Mammary epithelial cell (primary cell): ENCODE measurements at regions not wholly inside any gene's neighbourhood (a gene's known extent, or its start where the extent isn't known, plus 50 kb on each side); places are given as distances from the start of the nearest gene placed in this dataset.

Source experiments
- EZH2 ChIP-seq: IDR thresholded peaks from 2 replicates; pipeline ENCODE4 v1.6.1; 2012; ENCODE audit warnings: low read length, inconsistent platforms, borderline replicate concordance
- TF ChIP-seq, protein P1 (sequence below), 2 donors: IDR thresholded peaks in 1 of 2; conservative IDR thresholded peaks in 1 of 2; 2 replicates each; pipeline ENCODE4 v1.5.1; 2011 to 2012; ENCODE audit warnings: inconsistent platforms in 2 of 2, low read length in 2 of 2, mild to moderate bottlenecking in 2 of 2, control low read depth in 1 of 2, low read depth in 1 of 2; ENCODE audit not compliant: insufficient read depth in 1 of 2; ENCODE audit errors: extremely low read depth in 1 of 2

DNA sequence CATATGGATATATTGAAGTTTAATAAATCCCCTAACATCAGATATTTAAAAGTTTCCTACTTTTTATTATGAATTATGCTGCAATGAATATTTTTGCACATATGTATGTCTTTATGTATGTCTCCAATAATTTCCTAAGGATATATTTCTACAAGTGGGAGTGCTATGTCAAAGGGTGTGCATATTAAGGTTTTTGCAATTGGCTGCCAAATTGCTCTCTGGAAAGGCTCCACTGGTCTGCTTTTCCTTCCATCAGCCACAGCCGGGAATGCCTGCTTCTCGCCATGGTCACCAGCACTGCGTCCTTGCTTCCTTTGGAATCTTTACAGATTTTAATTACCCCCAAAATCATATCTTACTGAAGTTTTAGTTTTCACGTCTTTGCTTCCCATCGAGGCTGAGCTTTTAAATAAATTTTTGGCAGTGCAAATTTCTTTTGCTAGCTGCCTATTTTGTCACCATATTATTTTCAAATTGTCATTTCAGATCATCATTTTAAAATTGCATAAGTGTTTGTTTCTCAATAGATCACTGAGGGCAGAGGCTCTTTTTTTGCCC lies 221.7 kb downstream of the SNX19 start:
- TF ChIP-seq EZH2, result no peak
- TF ChIP-seq, protein P1, sequence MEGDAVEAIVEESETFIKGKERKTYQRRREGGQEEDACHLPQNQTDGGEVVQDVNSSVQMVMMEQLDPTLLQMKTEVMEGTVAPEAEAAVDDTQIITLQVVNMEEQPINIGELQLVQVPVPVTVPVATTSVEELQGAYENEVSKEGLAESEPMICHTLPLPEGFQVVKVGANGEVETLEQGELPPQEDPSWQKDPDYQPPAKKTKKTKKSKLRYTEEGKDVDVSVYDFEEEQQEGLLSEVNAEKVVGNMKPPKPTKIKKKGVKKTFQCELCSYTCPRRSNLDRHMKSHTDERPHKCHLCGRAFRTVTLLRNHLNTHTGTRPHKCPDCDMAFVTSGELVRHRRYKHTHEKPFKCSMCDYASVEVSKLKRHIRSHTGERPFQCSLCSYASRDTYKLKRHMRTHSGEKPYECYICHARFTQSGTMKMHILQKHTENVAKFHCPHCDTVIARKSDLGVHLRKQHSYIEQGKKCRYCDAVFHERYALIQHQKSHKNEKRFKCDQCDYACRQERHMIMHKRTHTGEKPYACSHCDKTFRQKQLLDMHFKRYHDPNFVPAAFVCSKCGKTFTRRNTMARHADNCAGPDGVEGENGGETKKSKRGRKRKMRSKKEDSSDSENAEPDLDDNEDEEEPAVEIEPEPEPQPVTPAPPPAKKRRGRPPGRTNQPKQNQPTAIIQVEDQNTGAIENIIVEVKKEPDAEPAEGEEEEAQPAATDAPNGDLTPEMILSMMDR (conservative IDR thresholded peaks at IDR 0.05 in 1 of 2, IDR thresholded peaks at IDR 0.05 in 1 of 2; ENCODE audit: extremely low read depth in 1 of 2, insufficient read depth in 1 of 2, low read depth in 1 of 2, low read length in 2 of 2), result no peak
